Loucy (cell line): ENCODE measurements at regions not wholly inside any gene's neighbourhood (a gene's known extent, or its start where the extent isn't known, plus 50 kb on each side); places are given as distances from the start of the nearest gene placed in this dataset.

ENCODE experiments used
- H2AFZ ChIP-seq: fragments of 200-600 bp; sonication (generic); 2 replicates; pipeline ENCODE4 v1.6.0; 2016; ENCODE audit warnings: antibody characterized with exemption, mild to moderate bottlenecking, low read length, moderate library complexity
- H3F3A ChIP-seq: fragments of 200-600 bp; 2 replicates; pipeline ENCODE4 v1.6.0; 2016; ENCODE audit warnings: antibody characterized with exemption, low read depth, mild to moderate bottlenecking
- H3K27me3 ChIP-seq: fragments of 200-600 bp; sonication (generic); 2 replicates; pipeline ENCODE4 v1.6.1; 2014; ENCODE audit warnings: low read length, mild to moderate bottlenecking; ENCODE audit not compliant: insufficient read depth, poor library complexity, severe bottlenecking
- H3K36me3 ChIP-seq: fragments of 200-600 bp; sonication (generic); 2 replicates; pipeline ENCODE4 v1.6.1; 2016; ENCODE audit warnings: low read length; ENCODE audit not compliant: insufficient read depth
- H3K4me1 ChIP-seq: fragments of 200-600 bp; sonication (generic); 2 replicates; pipeline ENCODE4 v1.5.1; 2014; ENCODE audit warnings: low read length, mild to moderate bottlenecking; ENCODE audit not compliant: insufficient read depth, poor library complexity, severe bottlenecking
- H3K4me2 ChIP-seq: fragments of 200-600 bp; sonication (generic); 2 replicates; pipeline ENCODE4 v1.6.0; 2014; ENCODE audit warnings: antibody characterized with exemption, low read length, low read depth, mild to moderate bottlenecking; ENCODE audit not compliant: poor library complexity, severe bottlenecking
- H3K4me3 ChIP-seq: fragments of 200-600 bp; sonication (generic); 2 replicates; pipeline ENCODE4 v1.5.1; 2014; ENCODE audit warnings: low read length, mild to moderate bottlenecking, mixed read lengths; ENCODE audit not compliant: poor library complexity, severe bottlenecking
- H3K79me2 ChIP-seq: fragments of 200-600 bp; sonication (generic); 2 replicates; pipeline ENCODE4 v1.6.1; 2014; ENCODE audit warnings: low read length; ENCODE audit not compliant: insufficient read depth
- H3K9ac ChIP-seq: fragments of 200-600 bp; sonication (generic); 2 replicates; pipeline ENCODE4 v1.6.0; 2014; ENCODE audit warnings: mild to moderate bottlenecking, low read depth, low read length, moderate library complexity; ENCODE audit not compliant: poor library complexity, severe bottlenecking
- H3K9me2 ChIP-seq: fragments of 200-600 bp; sonication (generic); replicated peaks from 2 replicates; pipeline ENCODE4 v1.6.1; 2016; ENCODE audit warnings: low read depth, low read length, mixed read lengths
- H3K9me3 ChIP-seq: fragments of 200-600 bp; sonication (generic); 2 replicates; pipeline ENCODE4 v1.6.1; 2014; ENCODE audit warnings: mild to moderate bottlenecking, antibody characterized with exemption, low read length, low read depth; ENCODE audit not compliant: insufficient read depth
- H4K20me1 ChIP-seq: fragments of 200-600 bp; sonication (generic); 2 replicates; pipeline ENCODE4 v1.6.0; 2014; ENCODE audit warnings: antibody characterized with exemption, low read length, mild to moderate bottlenecking; ENCODE audit not compliant: insufficient read depth, poor library complexity, severe bottlenecking
- CTCF ChIP-seq: fragments of 200-600 bp; sonication (generic); conservative IDR thresholded peaks from 2 replicates; pipeline ENCODE4 v1.5.1; 2014; ENCODE audit warnings: mild to moderate bottlenecking, antibody characterized with exemption, low read length
- EZH2phosphoT487 ChIP-seq: fragments of 200-600 bp; IDR thresholded peaks from 2 replicates; pipeline ENCODE4 v1.6.1; 2018; ENCODE audit warnings: antibody characterized with exemption, mild to moderate bottlenecking, moderate library complexity, borderline replicate concordance

- Histone ChIP-seq H3K79me2 (no peaks in the 10 kb centered on the region), H3K9me3 (no peaks in the 10 kb centered on the region; the same call in 1 of the 2 replicates), H3K36me3 (no peaks in the 10 kb centered on the region), H3K4me1 (no peaks in the 10 kb centered on the region), H3K9me2 (no peaks in the 10 kb centered on the region), H2AFZ (no peak overlapping the region), H3K4me2 (no peak overlapping the region), H3K27me3 (no peaks in the 10 kb centered on the region), H3K9ac (no peak overlapping the region), H3F3A (no peaks in the 10 kb centered on the region), H4K20me1 (no peaks in the 10 kb centered on the region), H3K4me3 (no peak overlapping the region)
- TF ChIP-seq CTCF: no peak
- no peak for TF ChIP-seq EZH2phosphoT487
These were observed 478.3 kb upstream of the ISX start for GRCh38 chr22:34587357-34588356.

- Histone ChIP-seq H3K4me2 (no peak overlapping the region), H3K9me3 (no peaks in the 10 kb centered on the region; the same call in 1 of the 2 replicates), H3K27me3 (no peaks in the 10 kb centered on the region), H3K79me2 (no peaks in the 10 kb centered on the region), H4K20me1 (no peaks in the 10 kb centered on the region), H3K9ac (no peak overlapping the region), H3K9me2 (no peaks in the 10 kb centered on the region), H3F3A (no peaks in the 10 kb centered on the region), H3K4me1 (no peaks in the 10 kb centered on the region), H3K36me3 (no peaks in the 10 kb centered on the region), H3K4me3 (no peak overlapping the region), H2AFZ (no peak overlapping the region)
- TF ChIP-seq EZH2phosphoT487 (no peak), CTCF (no peak)
These were observed 476.9 kb upstream of the ISX start for GRCh38 chr22:34588871-34589545.

GRCh38 chr22:34592123-34592740 is 473.7 kb upstream of the ISX start:
- H4K20me1 ChIP-seq: no peaks in the 10 kb centered on the region
- H3K9ac ChIP-seq: no peak overlapping the region
- no peak overlapping the region for H3K4me3 ChIP-seq
- H3K27me3 ChIP-seq: no peaks in the 10 kb centered on the region
- no peaks in the 10 kb centered on the region for H3K36me3 ChIP-seq
- no peaks in the 10 kb centered on the region for H3K79me2 ChIP-seq
- H3K4me1 ChIP-seq: no peaks in the 10 kb centered on the region
- no peak for TF ChIP-seq CTCF
- no peak for TF ChIP-seq EZH2phosphoT487
- H3F3A ChIP-seq: no peaks in the 10 kb centered on the region
- no peak overlapping the region for H3K4me2 ChIP-seq
- H2AFZ ChIP-seq: no peak overlapping the region
- no peaks in the 10 kb centered on the region; the same call in 1 of the 2 replicates for H3K9me3 ChIP-seq
- H3K9me2 ChIP-seq: no peaks in the 10 kb centered on the region
